Panc1 (cell line): ENCODE measurements at regions not wholly inside any gene's neighbourhood (a gene's known extent, or its start where the extent isn't known, plus 50 kb on each side); places are given as distances from the start of the nearest gene placed in this dataset.

Source experiments
- ATAC-seq: fragments of 200-7000 bp; cut with Tn5 transposase; 2 replicates; pipeline ENCODE4 v1.9.1; 2020; ENCODE audit warnings: mild to moderate bottlenecking, moderate library complexity
- BruUV-seq: library from RNA; stranded (reverse); fragments of 400-500 nt; replicated peaks from 2 replicates; lab custom pipeline; 2021; lab: Mats Ljungman, UMichigan
- CTCF ChIA-PET: fragments of 300-600 bp; sonication (Branson Sonifier 250); formaldehyde crosslinking; loops from one replicate; lab custom pipeline; 2022; ENCODE audit warnings: antibody characterized with exemption; lab: Charles Lee
- POLR2A ChIA-PET: fragments of 300-600 bp; sonication (Branson Sonifier 250); formaldehyde crosslinking; loops from one replicate; lab custom pipeline; 2022; ENCODE audit warnings: antibody characterized with exemption; lab: Charles Lee
- DNase-seq: peaks from one replicate; pipeline ENCODE4 v3.0.0-alpha.2; 2010; ENCODE audit warnings: low read depth, low spot score
- H3K27ac ChIP-seq: 2 replicates; pipeline ENCODE4 v1.5.1; 2011; ENCODE audit warnings: mild to moderate bottlenecking, low read length, inconsistent platforms
- H3K27me3 ChIP-seq: fragments of 200-500 bp; sonication (Bioruptor generic); 2 replicates; pipeline ENCODE4 v1.6.0; 2014; ENCODE audit warnings: low read length, inconsistent platforms; ENCODE audit not compliant: control insufficient read depth, insufficient read depth
- H3K36me3 ChIP-seq: fragments of 200-500 bp; sonication (Bioruptor generic); 2 replicates; pipeline ENCODE4 v1.5.1; 2014; ENCODE audit warnings: inconsistent platforms, mild to moderate bottlenecking, low read length, moderate library complexity; ENCODE audit not compliant: control insufficient read depth, insufficient read depth
- H3K4me1 ChIP-seq: 2 replicates; pipeline ENCODE4 v1.5.1; 2011; ENCODE audit warnings: inconsistent platforms, mild to moderate bottlenecking, low read length, moderate library complexity; ENCODE audit not compliant: control insufficient read depth, insufficient read depth
- H3K4me3 ChIP-seq, 2 experiments: 2 replicates each; pipeline ENCODE4 v1.5.1; 2011 to 2012; ENCODE audit warnings: low read depth in 2 of 2, low read length in 2 of 2, mild to moderate bottlenecking in 2 of 2, inconsistent platforms in 1 of 2, moderate library complexity in 1 of 2
- H3K9me3 ChIP-seq: fragments of 200-500 bp; sonication (Bioruptor generic); 2 replicates; pipeline ENCODE4 v1.5.1; 2014; ENCODE audit warnings: low read depth, mild to moderate bottlenecking, inconsistent platforms, low read length, moderate library complexity; ENCODE audit not compliant: control insufficient read depth, insufficient read depth
- CTCF ChIP-seq: fragments of 450-650 bp; IDR thresholded peaks from 2 replicates; pipeline ENCODE4 v1.5.1; 2017; ENCODE audit warnings: mild to moderate bottlenecking
- POLR2AphosphoS5 ChIP-seq: IDR thresholded peaks from 2 replicates; pipeline ENCODE4 v1.6.1; 2012; ENCODE audit warnings: mild to moderate bottlenecking, low read depth, low read length, moderate library complexity
- REST ChIP-seq, 2 experiments: IDR thresholded peaks; 2 replicates each; pipeline ENCODE4 v1.6.1; 2011 to 2012; ENCODE audit warnings: low read depth in 2 of 2, control low read depth in 1 of 2, low read length in 1 of 2, mild to moderate bottlenecking in 1 of 2, moderate library complexity in 1 of 2; ENCODE audit not compliant: insufficient read depth in 1 of 2
- SIN3A ChIP-seq: IDR thresholded peaks from 2 replicates; pipeline ENCODE4 v1.6.1; 2012; ENCODE audit warnings: low read depth, mild to moderate bottlenecking, low read length, moderate library complexity, borderline replicate concordance; ENCODE audit not compliant: insufficient read depth
- TCF7L2 ChIP-seq: IDR thresholded peaks from 2 replicates; pipeline ENCODE4 v1.6.1; 2011; ENCODE audit warnings: mild to moderate bottlenecking, low read depth, low read length, inconsistent platforms
- in situ Hi-C: cut with HindIII; loops from 2 replicates; pipeline ENCODE4 v1.10.0; 2016; ENCODE audit warnings: low sequenced_read_pairs, low pct_unique_long_range_greater_than_20kb
- intact Hi-C: fragments of 100-400 bp; cut with micrococcal nuclease; formaldehyde crosslinking; loops from one replicate; pipeline ENCODE4 v1.10.0; 2022; ENCODE audit not compliant: unreplicated experiment

GRCh38 chr13:85236413-85236812, 562.8 kb downstream of the SLITRK6 start:
- POLR2A ChIA-PET, result no interaction called here
- no peaks in the 10 kb centered on the region for H3K4me1 ChIP-seq
- H3K27me3 ChIP-seq, result no peaks in the 10 kb centered on the region
- no peaks in the 10 kb centered on the region for H3K36me3 ChIP-seq
- intact Hi-C loops, result no loop called here
- ATAC-seq (no peak), DNase-seq (no peak)
- H3K4me3 ChIP-seq, result no peak overlapping the region
- in situ Hi-C loops, result no loop called here
- BruUV-seq, result no TSS peak
- no peak overlapping the region for H3K27ac ChIP-seq
- no peak for TF ChIP-seq TCF7L2
- TF ChIP-seq CTCF, result no peak
- TF ChIP-seq SIN3A, result no peak
- TF ChIP-seq REST (IDR thresholded peaks at IDR 0.05; ENCODE audit: insufficient read depth in 1 of 2, low read depth in 2 of 2, low read length in 1 of 2), result no peak
- no peak for TF ChIP-seq POLR2AphosphoS5
- no peaks in the 10 kb centered on the region for H3K9me3 ChIP-seq
- CTCF ChIA-PET, result no interaction called here

GRCh38 chr13:85230691-85231093, 568.5 kb downstream of the SLITRK6 start:
- in situ Hi-C loops (no loop called here), intact Hi-C loops (no loop called here)
- no peaks in the 10 kb centered on the region for H3K9me3 ChIP-seq
- H3K36me3 ChIP-seq, result no peaks in the 10 kb centered on the region
- H3K4me3 ChIP-seq, result no peak overlapping the region
- H3K27ac ChIP-seq, result no peak overlapping the region
- no peaks in the 10 kb centered on the region for H3K27me3 ChIP-seq
- TF ChIP-seq POLR2AphosphoS5, result no peak
- H3K4me1 ChIP-seq, result no peaks in the 10 kb centered on the region
- BruUV-seq, result no TSS peak
- POLR2A ChIA-PET, result no interaction called here
- DNase-seq, result no peak
- no peak for ATAC-seq
- CTCF ChIA-PET, result no interaction called here

- Histone ChIP-seq H3K4me3 (no peak overlapping the region), H3K27me3 (no peaks in the 10 kb centered on the region), H3K9me3 (no peaks in the 10 kb centered on the region), H3K27ac (no peak overlapping the region), H3K4me1 (no peaks in the 10 kb centered on the region), H3K36me3 (no peaks in the 10 kb centered on the region)
- CTCF ChIA-PET, result no interaction called here
- POLR2A ChIA-PET, result no interaction called here
- intact Hi-C loops (no loop called here), in situ Hi-C loops (no loop called here)
- TF ChIP-seq POLR2AphosphoS5 (no peak), SIN3A (no peak), CTCF (no peak)
- ATAC-seq, result no peak
- BruUV-seq, result no TSS peak
- DNase-seq, result no peak
These were observed 570.5 kb downstream of the SLITRK6 start for GRCh38 chr13:85228692-85229091.
